OCI-LY1 (cell line): ENCODE measurements at regions not wholly inside any gene's neighbourhood (a gene's known extent, or its start where the extent isn't known, plus 50 kb on each side); places are given as distances from the start of the nearest gene placed in this dataset.

Experiments used
- H2AFZ ChIP-seq: fragments of 200-600 bp; sonication (generic), shearing (Covaris generic); 2 replicates; pipeline ENCODE4 v1.6.0; 2014; ENCODE audit warnings: antibody characterized with exemption, mild to moderate bottlenecking, low read length
- H3F3A ChIP-seq: fragments of 200-600 bp; sonication (generic), shearing (Covaris generic); 2 replicates; pipeline ENCODE4 v1.6.0; 2014; ENCODE audit warnings: mild to moderate bottlenecking, antibody characterized with exemption, low read length, moderate library complexity; ENCODE audit not compliant: insufficient read depth
- H3K27ac ChIP-seq: fragments of 200-600 bp; sonication (generic); 2 replicates; pipeline ENCODE4 v1.5.1; 2014; ENCODE audit warnings: low read length, mixed run types, mild to moderate bottlenecking, low read depth; ENCODE audit not compliant: poor library complexity, severe bottlenecking
- H3K27me3 ChIP-seq: fragments of 200-600 bp; sonication (generic); 2 replicates; pipeline ENCODE4 v1.6.0; 2014; ENCODE audit warnings: antibody characterized with exemption, mild to moderate bottlenecking, low read length, moderate library complexity; ENCODE audit not compliant: insufficient read depth
- H3K36me3 ChIP-seq: fragments of 200-600 bp; sonication (generic); 2 replicates; pipeline ENCODE4 v1.6.1; 2014; ENCODE audit warnings: mild to moderate bottlenecking, antibody characterized with exemption, low read length, moderate library complexity, mixed read lengths; ENCODE audit not compliant: insufficient read depth
- H3K4me1 ChIP-seq: fragments of 200-600 bp; sonication (generic); 2 replicates; pipeline ENCODE4 v1.5.1; 2014; ENCODE audit warnings: mild to moderate bottlenecking, low read length, moderate library complexity; ENCODE audit not compliant: insufficient read depth, severe bottlenecking
- H3K4me2 ChIP-seq: fragments of 200-600 bp; sonication (generic), shearing (Covaris generic); 2 replicates; pipeline ENCODE4 v1.6.1; 2014; ENCODE audit warnings: low read length
- H3K4me3 ChIP-seq: fragments of 200-600 bp; sonication (generic); 2 replicates; pipeline ENCODE4 v1.5.1; 2014; ENCODE audit warnings: low read length, low read depth, mild to moderate bottlenecking, mixed read lengths; ENCODE audit not compliant: poor library complexity, severe bottlenecking
- H3K79me2 ChIP-seq: fragments of 200-600 bp; shearing (Covaris generic); 2 replicates; pipeline ENCODE4 v1.6.1; 2016; ENCODE audit warnings: mixed run types, low read length, mixed read lengths; ENCODE audit not compliant: insufficient read depth
- H3K9ac ChIP-seq: fragments of 200-600 bp; sonication (generic), shearing (Covaris generic); 2 replicates; pipeline ENCODE4 v1.6.1; 2014; ENCODE audit warnings: mild to moderate bottlenecking, low read length, mixed read lengths
- H3K9me2 ChIP-seq: fragments of 200-600 bp; sonication (generic), shearing (Covaris generic); 2 replicates; pipeline ENCODE4 v1.6.1; 2014; ENCODE audit warnings: low read depth, mild to moderate bottlenecking, low read length, mixed read lengths
- H3K9me3 ChIP-seq: fragments of 200-600 bp; shearing (Covaris generic); 2 replicates; pipeline ENCODE4 v1.6.1; 2014; ENCODE audit warnings: low read length, mixed read lengths
- H4K20me1 ChIP-seq: fragments of 200-600 bp; sonication (generic), shearing (Covaris generic); 2 replicates; pipeline ENCODE4 v1.6.0; 2016; ENCODE audit warnings: mild to moderate bottlenecking, low read length; ENCODE audit not compliant: insufficient read depth
- CTCF ChIP-seq: fragments of 200-600 bp; sonication (generic), shearing (Covaris generic); IDR thresholded peaks from 2 replicates; pipeline ENCODE4 v1.5.1; 2017; ENCODE audit warnings: mild to moderate bottlenecking, antibody characterized with exemption, low read length, moderate library complexity, mixed read lengths
- EZH2 ChIP-seq: fragments of 200-600 bp; sonication (generic), shearing (Covaris generic); IDR thresholded peaks from 2 replicates; pipeline ENCODE4 v1.8.0; 2017; ENCODE audit warnings: borderline replicate concordance, mixed run types, mild to moderate bottlenecking, antibody characterized with exemption, low read length, moderate library complexity, mixed read lengths

- no peak overlapping the region for H3K4me3 ChIP-seq
- no peaks in the 10 kb centered on the region for H3F3A ChIP-seq
- no peaks in the 10 kb centered on the region for H3K79me2 ChIP-seq
- H2AFZ ChIP-seq: peak overlapping the region; percentile 66; the same call in 1 of the 2 replicates
- H3K27ac ChIP-seq: peak overlapping the region; percentile 19
- H3K27me3 ChIP-seq: no peaks in the 10 kb centered on the region
- no peaks in the 10 kb centered on the region for H3K9me2 ChIP-seq
- TF ChIP-seq EZH2: no peak
- no peak for TF ChIP-seq CTCF
- H3K4me1 ChIP-seq: peaks cover 41% of the 10 kb centered on the region
- H4K20me1 ChIP-seq: no peaks in the 10 kb centered on the region
- no peak overlapping the region for H3K4me2 ChIP-seq
- H3K36me3 ChIP-seq: no peaks in the 10 kb centered on the region
- H3K9ac ChIP-seq: no peak overlapping the region
- no peaks in the 10 kb centered on the region for H3K9me3 ChIP-seq
These were observed 1221.3 kb upstream of the ZEB2 start for GRCh38 chr2:145741181-145741580.

- Histone ChIP-seq H3K4me3 (no peak overlapping the region), H4K20me1 (no peaks in the 10 kb centered on the region), H3K4me1 (peaks cover 41% of the 10 kb centered on the region), H3K4me2 (no peak overlapping the region), H3K27ac (no peak overlapping the region), H2AFZ (peak overlapping the region; percentile 30), H3K79me2 (no peaks in the 10 kb centered on the region), H3F3A (no peaks in the 10 kb centered on the region), H3K9ac (no peak overlapping the region), H3K9me3 (no peaks in the 10 kb centered on the region), H3K9me2 (no peaks in the 10 kb centered on the region), H3K36me3 (no peaks in the 10 kb centered on the region), H3K27me3 (no peaks in the 10 kb centered on the region)
- TF ChIP-seq CTCF (no peak), EZH2 (no peak)
These were observed 1220.4 kb upstream of the ZEB2 start for GRCh38 chr2:145740302-145740701.

GRCh38 chr2:145739681-145740080 is 1219.8 kb upstream of the ZEB2 start:
- Histone ChIP-seq H3K9me2 (no peaks in the 10 kb centered on the region), H3F3A (no peaks in the 10 kb centered on the region), H3K27me3 (no peaks in the 10 kb centered on the region), H3K9me3 (no peaks in the 10 kb centered on the region), H3K9ac (no peak overlapping the region), H3K4me3 (no peak overlapping the region), H3K4me1 (peaks cover 35% of the 10 kb centered on the region), H2AFZ (peak overlapping the region; percentile 30; the same call in 1 of the 2 replicates), H3K36me3 (no peaks in the 10 kb centered on the region), H3K4me2 (no peak overlapping the region), H3K27ac (no peak overlapping the region), H3K79me2 (no peaks in the 10 kb centered on the region), H4K20me1 (no peaks in the 10 kb centered on the region)
- TF ChIP-seq CTCF (no peak), EZH2 (no peak)
